OCI-LY3 (cell line): ENCODE measurements at regions not wholly inside any gene's neighbourhood (a gene's known extent, or its start where the extent isn't known, plus 50 kb on each side); places are given as distances from the start of the nearest gene placed in this dataset.

Experiments used
- EZH2phosphoT487 ChIP-seq: fragments of 200-600 bp; shearing (Covaris generic); IDR thresholded peaks from 2 replicates; pipeline ENCODE4 v1.6.1; 2018; ENCODE audit warnings: antibody characterized with exemption, mixed run types, low read depth
- TF ChIP-seq, protein P1 (sequence below): fragments of 200-600, 300-600 bp; sonication (generic); IDR thresholded peaks from 2 replicates; pipeline ENCODE4 v1.5.1; 2014; ENCODE audit warnings: antibody characterized with exemption, low read length, low read depth

DNA sequence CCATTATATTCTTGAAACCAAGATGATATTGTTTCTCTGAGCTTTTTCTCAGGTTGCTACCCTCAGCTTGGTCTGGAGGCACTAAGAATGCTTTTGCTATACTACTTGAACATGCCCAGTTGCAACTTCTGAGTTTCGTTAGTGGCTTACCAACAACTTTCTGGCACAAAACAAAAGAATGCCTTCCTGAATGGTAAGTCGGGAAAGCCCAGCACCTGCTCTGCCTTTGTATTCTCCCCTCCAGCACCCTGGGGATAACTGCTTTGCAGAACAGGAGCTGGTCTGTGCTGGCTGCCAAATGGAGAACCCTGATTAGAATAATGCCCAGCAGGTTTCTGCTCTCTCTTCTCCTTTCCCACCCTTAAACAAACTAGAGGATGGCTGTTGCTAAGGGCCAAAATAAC is 149.3 kb downstream of the TGFB2 start:
- TF ChIP-seq, protein P1, sequence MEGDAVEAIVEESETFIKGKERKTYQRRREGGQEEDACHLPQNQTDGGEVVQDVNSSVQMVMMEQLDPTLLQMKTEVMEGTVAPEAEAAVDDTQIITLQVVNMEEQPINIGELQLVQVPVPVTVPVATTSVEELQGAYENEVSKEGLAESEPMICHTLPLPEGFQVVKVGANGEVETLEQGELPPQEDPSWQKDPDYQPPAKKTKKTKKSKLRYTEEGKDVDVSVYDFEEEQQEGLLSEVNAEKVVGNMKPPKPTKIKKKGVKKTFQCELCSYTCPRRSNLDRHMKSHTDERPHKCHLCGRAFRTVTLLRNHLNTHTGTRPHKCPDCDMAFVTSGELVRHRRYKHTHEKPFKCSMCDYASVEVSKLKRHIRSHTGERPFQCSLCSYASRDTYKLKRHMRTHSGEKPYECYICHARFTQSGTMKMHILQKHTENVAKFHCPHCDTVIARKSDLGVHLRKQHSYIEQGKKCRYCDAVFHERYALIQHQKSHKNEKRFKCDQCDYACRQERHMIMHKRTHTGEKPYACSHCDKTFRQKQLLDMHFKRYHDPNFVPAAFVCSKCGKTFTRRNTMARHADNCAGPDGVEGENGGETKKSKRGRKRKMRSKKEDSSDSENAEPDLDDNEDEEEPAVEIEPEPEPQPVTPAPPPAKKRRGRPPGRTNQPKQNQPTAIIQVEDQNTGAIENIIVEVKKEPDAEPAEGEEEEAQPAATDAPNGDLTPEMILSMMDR = no peak
- TF ChIP-seq EZH2phosphoT487 = no peak
